GM12891 (cell line): ENCODE measurements at regions not wholly inside any gene's neighbourhood (a gene's known extent, or its start where the extent isn't known, plus 50 kb on each side); places are given as distances from the start of the nearest gene placed in this dataset.

Experiments used
- POLR2A ChIP-seq: IDR thresholded peaks from 2 replicates; pipeline ENCODE4 v1.6.1; 2011; ENCODE audit warnings: low read depth, low read length, control low read depth
- POLR2AphosphoS5 ChIP-seq: IDR thresholded peaks from 2 replicates; pipeline ENCODE4 v1.6.1; 2011; ENCODE audit warnings: low read depth, low read length, control low read depth
- POU2F2 ChIP-seq: IDR thresholded peaks from 2 replicates; pipeline ENCODE4 v1.6.1; 2011; ENCODE audit warnings: low read depth, mild to moderate bottlenecking, control low read depth, low read length, moderate library complexity
- TAF1 ChIP-seq: IDR thresholded peaks from 2 replicates; pipeline ENCODE4 v1.6.1; 2011; ENCODE audit warnings: low read depth, low read length, control low read depth

- no peak for TF ChIP-seq POU2F2
- TF ChIP-seq POLR2A = no peak
- no peak for TF ChIP-seq POLR2AphosphoS5
- TF ChIP-seq TAF1 = no peak
These were observed 1043.6 kb upstream of the WWC1 start for GRCh38 chr5:167247816-167248215.
